ENCODE measurements at regions not wholly inside any gene's neighbourhood (a gene's known extent, or its start where the extent isn't known, plus 50 kb on each side); places are given as distances from the start of the nearest gene placed in this dataset.

GRCh38 chr5:102089883-102090282 is 206.2 kb downstream of the SLCO4C1 start:
- Mint-ChIP-seq H3K27ac (ENCODE audit: unreplicated experiment) (no peak overlapping the region), H3K36me3 (ENCODE audit: unreplicated experiment) (no peaks in the 10 kb centered on the region), H3K27me3 (ENCODE audit: unreplicated experiment) (peaks cover 5% of the 10 kb centered on the region), H3K9me3 (ENCODE audit: unreplicated experiment) (no peaks in the 10 kb centered on the region), H3K4me1 (ENCODE audit: unreplicated experiment) (no peaks in the 10 kb centered on the region), H3K4me3 (ENCODE audit: unreplicated experiment) (no peak overlapping the region)
- DNase-seq (ENCODE audit: extremely low spot score, unreplicated experiment): no peak
- no peak for TF ChIP-seq CTCF (IDR thresholded peaks at IDR 0.05)

- Mint-ChIP-seq H3K27me3 (ENCODE audit: unreplicated experiment) (peaks cover 5% of the 10 kb centered on the region), H3K9me3 (ENCODE audit: unreplicated experiment) (no peaks in the 10 kb centered on the region), H3K4me3 (ENCODE audit: unreplicated experiment) (no peak overlapping the region), H3K4me1 (ENCODE audit: unreplicated experiment) (no peaks in the 10 kb centered on the region), H3K36me3 (ENCODE audit: unreplicated experiment) (no peaks in the 10 kb centered on the region), H3K27ac (ENCODE audit: unreplicated experiment) (no peak overlapping the region)
- DNase-seq (ENCODE audit: extremely low spot score, unreplicated experiment): no peak
- TF ChIP-seq CTCF (IDR thresholded peaks at IDR 0.05): no peak
Observed at GRCh38 chr5:102087906-102088305, 208.2 kb downstream of the SLCO4C1 start.

GRCh38 chr5:102080288-102080687 is 215.8 kb downstream of the SLCO4C1 start:
- Mint-ChIP-seq H3K36me3 (ENCODE audit: unreplicated experiment) (no peaks in the 10 kb centered on the region), H3K4me3 (ENCODE audit: unreplicated experiment) (no peak overlapping the region), H3K27ac (ENCODE audit: unreplicated experiment) (no peak overlapping the region), H3K9me3 (ENCODE audit: unreplicated experiment) (no peaks in the 10 kb centered on the region), H3K27me3 (ENCODE audit: unreplicated experiment) (no peaks in the 10 kb centered on the region), H3K4me1 (ENCODE audit: unreplicated experiment) (no peaks in the 10 kb centered on the region)
- no peak for TF ChIP-seq CTCF (IDR thresholded peaks at IDR 0.05)
- DNase-seq (ENCODE audit: extremely low spot score, unreplicated experiment): no peak

GRCh38 chr5:102077920-102078319 is 218.2 kb downstream of the SLCO4C1 start:
- Mint-ChIP-seq H3K4me1 (ENCODE audit: unreplicated experiment) (no peaks in the 10 kb centered on the region), H3K27me3 (ENCODE audit: unreplicated experiment) (no peaks in the 10 kb centered on the region), H3K9me3 (ENCODE audit: unreplicated experiment) (no peaks in the 10 kb centered on the region), H3K36me3 (ENCODE audit: unreplicated experiment) (no peaks in the 10 kb centered on the region), H3K4me3 (ENCODE audit: unreplicated experiment) (no peak overlapping the region), H3K27ac (ENCODE audit: unreplicated experiment) (no peak overlapping the region)
- DNase-seq (ENCODE audit: extremely low spot score, unreplicated experiment): peak; percentile 81
- no peak for TF ChIP-seq CTCF (IDR thresholded peaks at IDR 0.05)

GRCh38 chr5:102069974-102070373 is 226.1 kb downstream of the SLCO4C1 start:
- TF ChIP-seq CTCF (IDR thresholded peaks at IDR 0.05): no peak
- H3K4me3 Mint-ChIP-seq (ENCODE audit: unreplicated experiment): no peak overlapping the region

More at GRCh38 chr5:102069974-102070373, 226.1 kb downstream of the SLCO4C1 start:
- H3K27me3 Mint-ChIP-seq (ENCODE audit: unreplicated experiment): no peaks in the 10 kb centered on the region
- no peak for DNase-seq (ENCODE audit: extremely low spot score, unreplicated experiment)
- H3K27ac Mint-ChIP-seq (ENCODE audit: unreplicated experiment): no peak overlapping the region
- no peaks in the 10 kb centered on the region for H3K9me3 Mint-ChIP-seq (ENCODE audit: unreplicated experiment)
- no peaks in the 10 kb centered on the region for H3K36me3 Mint-ChIP-seq (ENCODE audit: unreplicated experiment)
- H3K4me1 Mint-ChIP-seq (ENCODE audit: unreplicated experiment): no peaks in the 10 kb centered on the region

Measured in osteocyte (in vitro differentiated cells).